ENCODE measurements at regions not wholly inside any gene's neighbourhood (a gene's known extent, or its start where the extent isn't known, plus 50 kb on each side); places are given as distances from the start of the nearest gene placed in this dataset.

- BruUV-seq (replicated peaks), result no TSS peak
- Mint-ChIP-seq H3K9me3 (ENCODE audit: low read depth, unreplicated experiment) (peaks cover 3% of the 10 kb centered on the region), H3K27ac (ENCODE audit: unreplicated experiment) (no peak overlapping the region), H3K36me3 (ENCODE audit: insufficient read depth, unreplicated experiment) (no peaks in the 10 kb centered on the region), H3K4me3 (ENCODE audit: low read depth, unreplicated experiment) (no peak overlapping the region), H3K27me3 (ENCODE audit: unreplicated experiment) (no peaks in the 10 kb centered on the region), H3K4me1 (ENCODE audit: low read depth, unreplicated experiment) (no peaks in the 10 kb centered on the region)
- no peak for DNase-seq
- intact Hi-C loops (cut with micrococcal nuclease; ENCODE audit: unreplicated experiment), result no loop called here
- CTCF ChIA-PET, result no interaction called here
- no peak for TF ChIP-seq CTCF (IDR thresholded peaks at IDR 0.05; ENCODE audit: unreplicated experiment)
Measured at GRCh38 chr18:75884728-75885127, 457.2 kb upstream of the SMIM21 start.

- no peaks in the 10 kb centered on the region for H3K4me1 Mint-ChIP-seq (ENCODE audit: low read depth, unreplicated experiment)
- H3K4me3 Mint-ChIP-seq (ENCODE audit: low read depth, unreplicated experiment), result no peak overlapping the region
- CTCF ChIA-PET, result no interaction called here
Measured at GRCh38 chr18:75880925-75881504, 453.5 kb upstream of the SMIM21 start.

GRCh38 chr18:75880266-75880665 is 452.8 kb upstream of the SMIM21 start:
- Mint-ChIP-seq H3K27ac (ENCODE audit: unreplicated experiment) (no peak overlapping the region), H3K36me3 (ENCODE audit: insufficient read depth, unreplicated experiment) (no peaks in the 10 kb centered on the region), H3K4me1 (ENCODE audit: low read depth, unreplicated experiment) (no peaks in the 10 kb centered on the region), H3K27me3 (ENCODE audit: unreplicated experiment) (no peaks in the 10 kb centered on the region), H3K9me3 (ENCODE audit: low read depth, unreplicated experiment) (peaks cover 7% of the 10 kb centered on the region), H3K4me3 (ENCODE audit: low read depth, unreplicated experiment) (no peak overlapping the region)
- BruUV-seq (replicated peaks), result no TSS peak
- no peak for TF ChIP-seq CTCF (IDR thresholded peaks at IDR 0.05; ENCODE audit: unreplicated experiment)
- intact Hi-C loops (cut with micrococcal nuclease; ENCODE audit: unreplicated experiment), result no loop called here
- CTCF ChIA-PET, result no interaction called here
- DNase-seq, result no peak

More at GRCh38 chr18:75880925-75881504, 453.5 kb upstream of the SMIM21 start:
- DNase-seq, result no peak
- Mint-ChIP-seq H3K27me3 (ENCODE audit: unreplicated experiment) (no peaks in the 10 kb centered on the region), H3K27ac (ENCODE audit: unreplicated experiment) (no peak overlapping the region), H3K36me3 (ENCODE audit: insufficient read depth, unreplicated experiment) (no peaks in the 10 kb centered on the region), H3K9me3 (ENCODE audit: low read depth, unreplicated experiment) (peaks cover 7% of the 10 kb centered on the region)
- no peak for TF ChIP-seq CTCF (IDR thresholded peaks at IDR 0.05; ENCODE audit: unreplicated experiment)
- intact Hi-C loops (cut with micrococcal nuclease; ENCODE audit: unreplicated experiment), result no loop called here
- BruUV-seq (replicated peaks), result no TSS peak

- no peak for DNase-seq
- Mint-ChIP-seq H3K9me3 (ENCODE audit: low read depth, unreplicated experiment) (peaks cover 4% of the 10 kb centered on the region), H3K4me1 (ENCODE audit: low read depth, unreplicated experiment) (no peaks in the 10 kb centered on the region), H3K27me3 (ENCODE audit: unreplicated experiment) (no peaks in the 10 kb centered on the region), H3K4me3 (ENCODE audit: low read depth, unreplicated experiment) (no peak overlapping the region), H3K36me3 (ENCODE audit: insufficient read depth, unreplicated experiment) (no peaks in the 10 kb centered on the region), H3K27ac (ENCODE audit: unreplicated experiment) (no peak overlapping the region)
- CTCF ChIA-PET, result no interaction called here
- BruUV-seq (replicated peaks), result no TSS peak
- intact Hi-C loops (cut with micrococcal nuclease; ENCODE audit: unreplicated experiment), result no loop called here
- no peak for TF ChIP-seq CTCF (IDR thresholded peaks at IDR 0.05; ENCODE audit: unreplicated experiment)
Measured at GRCh38 chr18:75879196-75879595, 451.7 kb upstream of the SMIM21 start.

All from Calu3 (cell line).